ENCODE measurements at regions not wholly inside any gene's neighbourhood (a gene's known extent, or its start where the extent isn't known, plus 50 kb on each side); places are given as distances from the start of the nearest gene placed in this dataset.

- ATAC-seq (no peak), DNase-seq (no peak)
- Histone ChIP-seq H3K9me3 (no peaks in the 10 kb centered on the region), H3K36me3 (no peaks in the 10 kb centered on the region), H3K27me3 (no peaks in the 10 kb centered on the region), H3K27ac (no peak overlapping the region), H3K4me3 (no peak overlapping the region), H3K4me1 (no peaks in the 10 kb centered on the region)
- in situ Hi-C loops (cut with MboI; ENCODE audit: low sequenced_read_pairs in 4 of 4) = no loop called here
- intact Hi-C loops (cut with DNase I; ENCODE audit: low total_unique reads) = no loop called here
- TF ChIP-seq POLR2A (IDR thresholded peaks at IDR 0.05) (no peak), CTCF (IDR thresholded peaks at IDR 0.05 in 4 of 5, conservative IDR thresholded peaks at IDR 0.05 in 1 of 5) (no peak)
Measured at GRCh38 chr15:29349196-29349595, 79.6 kb upstream of the NSMCE3 start.

GRCh38 chr15:29348336-29348914 is 78.8 kb upstream of the NSMCE3 start:
- intact Hi-C loops (cut with DNase I; ENCODE audit: low total_unique reads) (no loop called here), in situ Hi-C loops (cut with MboI; ENCODE audit: low sequenced_read_pairs in 4 of 4) (no loop called here)
- Histone ChIP-seq H3K36me3 (no peaks in the 10 kb centered on the region), H3K4me1 (no peaks in the 10 kb centered on the region), H3K4me3 (no peak overlapping the region), H3K9me3 (no peaks in the 10 kb centered on the region), H3K27me3 (no peaks in the 10 kb centered on the region), H3K27ac (no peak overlapping the region)
- DNase-seq (no peak), ATAC-seq (no peak)
- no peak for TF ChIP-seq CTCF (IDR thresholded peaks at IDR 0.05 in 4 of 5, conservative IDR thresholded peaks at IDR 0.05 in 1 of 5)
- TF ChIP-seq POLR2A (IDR thresholded peaks at IDR 0.05) = no peak

- intact Hi-C loops (cut with DNase I; ENCODE audit: low total_unique reads) (no loop called here), in situ Hi-C loops (cut with MboI; ENCODE audit: low sequenced_read_pairs in 4 of 4) (no loop called here)
- no peaks in the 10 kb centered on the region for H3K27me3 ChIP-seq
- DNase-seq (no peak), ATAC-seq (no peak)
- no peak overlapping the region for H3K4me3 ChIP-seq
- no peaks in the 10 kb centered on the region for H3K9me3 ChIP-seq
- H3K4me1 ChIP-seq = no peaks in the 10 kb centered on the region
- TF ChIP-seq CTCF (IDR thresholded peaks at IDR 0.05 in 4 of 5, conservative IDR thresholded peaks at IDR 0.05 in 1 of 5) = no peak
- no peak for TF ChIP-seq POLR2A (IDR thresholded peaks at IDR 0.05)
- no peaks in the 10 kb centered on the region for H3K36me3 ChIP-seq
- no peak overlapping the region for H3K27ac ChIP-seq
Measured at GRCh38 chr15:29346998-29347397, 77.4 kb upstream of the NSMCE3 start.

- intact Hi-C loops (cut with DNase I; ENCODE audit: low total_unique reads) = no loop called here
- ATAC-seq = no peak
Measured at GRCh38 chr15:29345549-29346525, 76.2 kb upstream of the NSMCE3 start.

More at GRCh38 chr15:29345549-29346525, 76.2 kb upstream of the NSMCE3 start:
- Histone ChIP-seq H3K36me3 (no peaks in the 10 kb centered on the region), H3K4me1 (no peaks in the 10 kb centered on the region), H3K4me3 (no peak overlapping the region), H3K27me3 (no peaks in the 10 kb centered on the region), H3K9me3 (no peaks in the 10 kb centered on the region), H3K27ac (no peak overlapping the region)
- TF ChIP-seq CTCF (IDR thresholded peaks at IDR 0.05 in 4 of 5, conservative IDR thresholded peaks at IDR 0.05 in 1 of 5) = no peak
- DNase-seq = no peak
- in situ Hi-C loops (cut with MboI; ENCODE audit: low sequenced_read_pairs in 4 of 4) = no loop called here
